Immature natural killer cell (primary cell): ENCODE measurements at regions not wholly inside any gene's neighbourhood (a gene's known extent, or its start where the extent isn't known, plus 50 kb on each side); places are given as distances from the start of the nearest gene placed in this dataset.
"Not testable (repeated sequence)": the region's sequence is repeated elsewhere in the genome, so short reads cannot be mapped to it uniquely, and the experiment has no call there.

Experiments
- DNase-seq, 3 donors: peaks; one replicate each; pipeline ENCODE4 v3.0.0; 2022; ENCODE audit warnings: mixed read lengths in 1 of 3
- H3K27ac Mint-ChIP-seq, 6 donors: one replicate each; pipeline ENCODE4 v1.8.0; 2020; ENCODE audit warnings: mixed read lengths in 6 of 6, mild to moderate bottlenecking in 5 of 6, inconsistent platforms in 4 of 6, moderate library complexity in 3 of 6
- H3K27me3 Mint-ChIP-seq, 3 donors: one replicate each; pipeline ENCODE4 v1.8.0; 2020 to 2021; ENCODE audit warnings: low read depth in 3 of 3, mild to moderate bottlenecking in 3 of 3, mixed read lengths in 3 of 3, moderate library complexity in 3 of 3, inconsistent platforms in 1 of 3
- H3K36me3 Mint-ChIP-seq, 3 donors: one replicate each; pipeline ENCODE4 v1.8.0; 2020; ENCODE audit warnings: mixed read lengths in 3 of 3, inconsistent platforms in 2 of 3, mild to moderate bottlenecking in 2 of 3
- H3K4me1 Mint-ChIP-seq, 2 donors: one replicate each; pipeline ENCODE4 v1.8.0; 2020; ENCODE audit warnings: inconsistent platforms in 2 of 2, mild to moderate bottlenecking in 2 of 2, mixed read lengths in 2 of 2, moderate library complexity in 1 of 2
- H3K4me3 Mint-ChIP-seq, 5 donors: one replicate each; pipeline ENCODE4 v1.8.0; 2020; ENCODE audit warnings: mild to moderate bottlenecking in 5 of 5, mixed read lengths in 5 of 5, inconsistent platforms in 3 of 5, moderate library complexity in 3 of 5
- H3K9me3 Mint-ChIP-seq, 6 donors: one replicate each; pipeline ENCODE4 v1.8.0; 2020; ENCODE audit warnings: mild to moderate bottlenecking in 6 of 6, mixed read lengths in 6 of 6, inconsistent platforms in 4 of 6, moderate library complexity in 3 of 6

- Mint-ChIP-seq H3K9me3 (peaks cover 0 to 8% (median 0%) of the 10 kb centered on the region in 6 donors), H3K4me3 (no peak overlapping the region), H3K27ac (no peak overlapping the region), H3K36me3 (no peaks in the 10 kb centered on the region), H3K4me1 (no peaks in the 10 kb centered on the region), H3K27me3 (no peaks in the 10 kb centered on the region)
- DNase-seq = no peak
Observed at GRCh38 chr10:25831080-25831479, 102.9 kb upstream of the MYO3A start.

GRCh38 chr10:25839683-25840082 lies 94.3 kb upstream of the MYO3A start:
- no peak overlapping the region for H3K27ac Mint-ChIP-seq
- H3K27me3 Mint-ChIP-seq = peaks cover 0 to 4% (median 0%) of the 10 kb centered on the region in 3 donors
- H3K9me3 Mint-ChIP-seq = peaks cover 0 to 7% (median 3%) of the 10 kb centered on the region in 6 donors
- H3K4me1 Mint-ChIP-seq = no peaks in the 10 kb centered on the region
- no peaks in the 10 kb centered on the region for H3K36me3 Mint-ChIP-seq
- H3K4me3 Mint-ChIP-seq = no peak overlapping the region
- no peak for DNase-seq

DNA sequence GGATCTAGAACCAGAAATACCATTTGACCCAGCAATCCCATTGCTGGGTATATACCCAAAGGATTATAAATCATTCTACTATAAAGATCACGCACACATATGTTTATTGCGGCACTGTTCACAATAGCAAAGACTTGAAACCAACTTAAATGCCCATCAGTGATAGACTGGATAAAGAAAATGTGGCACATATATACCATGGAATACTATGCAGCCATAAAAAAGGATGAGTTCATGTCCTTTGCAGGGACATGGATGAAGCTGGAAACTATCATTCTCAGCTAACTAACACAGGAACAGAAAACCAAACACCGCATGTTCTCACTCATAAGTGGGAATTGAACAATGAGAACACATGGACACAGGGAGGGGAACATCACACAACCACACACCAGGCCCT lies 93.2 kb upstream of the MYO3A start:
- H3K4me3 Mint-ChIP-seq, H3K27ac Mint-ChIP-seq, DNase-seq, H3K36me3 Mint-ChIP-seq, H3K9me3 Mint-ChIP-seq, H3K27me3 Mint-ChIP-seq, H3K4me1 Mint-ChIP-seq: not testable (repeated sequence)

GRCh38 chr10:25842146-25842545 lies 91.9 kb upstream of the MYO3A start:
- Mint-ChIP-seq H3K27me3 (peaks cover 0 to 4% (median 0%) of the 10 kb centered on the region in 3 donors), H3K36me3 (no peaks in the 10 kb centered on the region), H3K4me1 (no peaks in the 10 kb centered on the region), H3K27ac (no peak overlapping the region), H3K9me3 (peaks cover 0 to 6% (median under 1%) of the 10 kb centered on the region in 6 donors), H3K4me3 (no peak overlapping the region)
- no peak for DNase-seq

- Mint-ChIP-seq H3K9me3 (peaks cover 0 to 4% (median 0%) of the 10 kb centered on the region in 6 donors), H3K27me3 (peaks cover 0 to 2% (median 0%) of the 10 kb centered on the region in 3 donors), H3K27ac (no peak overlapping the region), H3K4me3 (no peak overlapping the region), H3K36me3 (no peaks in the 10 kb centered on the region), H3K4me1 (no peaks in the 10 kb centered on the region)
- no peak for DNase-seq
Observed at GRCh38 chr10:25843551-25844170, 90.4 kb upstream of the MYO3A start.

DNA sequence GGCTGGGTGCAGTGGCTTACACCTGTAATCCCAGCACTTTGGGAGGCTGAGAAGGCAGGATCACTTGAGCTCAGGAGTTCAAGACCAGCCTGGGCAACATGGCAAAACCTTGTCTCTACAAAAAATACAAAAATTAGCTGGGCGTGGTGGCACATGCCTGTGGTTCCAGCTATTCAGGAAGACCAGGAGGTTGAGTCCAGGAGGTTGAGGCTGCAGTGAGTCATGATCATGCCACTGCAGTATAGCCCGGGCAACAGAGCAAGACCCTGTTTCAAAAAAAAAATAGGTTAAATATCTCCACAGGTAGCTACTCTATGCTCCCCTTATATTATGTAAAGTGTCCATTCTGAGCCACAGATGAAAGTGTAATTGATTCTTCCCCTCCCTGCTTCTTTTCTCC lies 89.3 kb upstream of the MYO3A start:
- H3K4me3 Mint-ChIP-seq, H3K4me1 Mint-ChIP-seq: not testable (repeated sequence)

DNA sequence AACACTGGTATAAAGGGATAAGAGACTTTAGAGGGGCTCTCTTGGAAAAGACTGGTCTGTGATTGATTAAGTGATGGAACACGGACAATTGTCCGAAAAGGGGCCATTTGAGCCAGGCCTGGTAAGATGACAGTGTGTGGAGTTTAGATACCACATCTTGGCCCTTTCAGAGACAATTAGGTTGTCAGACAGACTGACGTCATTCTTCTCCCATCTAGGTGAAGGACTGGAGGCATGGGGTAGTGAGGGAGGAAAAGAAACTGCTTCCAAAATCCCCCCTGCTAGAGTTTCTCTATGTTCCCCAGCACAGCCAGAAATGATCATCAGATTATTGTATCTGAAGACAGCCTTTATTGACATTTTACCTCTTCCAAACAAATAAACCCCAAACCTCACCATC lies 84.8 kb upstream of the MYO3A start:
- Mint-ChIP-seq H3K36me3 (no peaks in the 10 kb centered on the region), H3K4me3 (no peak overlapping the region), H3K27ac (no peak overlapping the region), H3K4me1 (no peaks in the 10 kb centered on the region), H3K9me3 (peaks cover 0 to 4% (median 0%) of the 10 kb centered on the region in 6 donors), H3K27me3 (peaks cover 0 to 2% (median 0%) of the 10 kb centered on the region in 3 donors)
- DNase-seq = no peak

More for the DNA sequence above, 89.3 kb upstream of the MYO3A start:
- not testable (repeated sequence) for H3K9me3 Mint-ChIP-seq, H3K36me3 Mint-ChIP-seq, H3K27ac Mint-ChIP-seq, H3K27me3 Mint-ChIP-seq, DNase-seq

DNA sequence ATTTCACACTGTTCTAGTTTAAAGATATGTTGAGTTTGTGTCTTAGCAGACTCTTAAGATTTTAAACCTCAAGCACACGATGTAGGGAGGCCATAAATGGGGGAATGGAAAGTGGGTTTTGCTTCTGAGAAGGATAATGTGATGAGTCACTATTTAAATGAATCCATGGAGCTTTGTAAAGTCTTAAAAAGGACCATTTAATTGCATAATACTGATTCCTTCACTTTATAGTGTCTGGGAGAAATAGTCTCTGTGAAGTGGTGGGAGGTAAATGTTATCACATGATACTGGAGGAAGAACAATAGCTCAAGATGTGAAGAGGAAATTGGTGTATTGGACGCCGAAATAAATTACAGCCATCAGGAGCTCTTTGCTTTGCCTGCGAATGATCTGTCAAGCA lies 84.0 kb upstream of the MYO3A start:
- peaks cover 0 to 2% (median 0%) of the 10 kb centered on the region in 3 donors for H3K27me3 Mint-ChIP-seq
- H3K4me3 Mint-ChIP-seq = no peak overlapping the region
- peaks cover 0 to 4% (median 0%) of the 10 kb centered on the region in 6 donors for H3K9me3 Mint-ChIP-seq
- no peak for DNase-seq
- H3K36me3 Mint-ChIP-seq = no peaks in the 10 kb centered on the region
- no peak overlapping the region for H3K27ac Mint-ChIP-seq
- H3K4me1 Mint-ChIP-seq = no peaks in the 10 kb centered on the region

- Mint-ChIP-seq H3K27me3 (peaks cover 0 to 2% (median 2%) of the 10 kb centered on the region in 3 donors), H3K4me1 (no peaks in the 10 kb centered on the region), H3K27ac (no peak overlapping the region), H3K36me3 (no peaks in the 10 kb centered on the region), H3K4me3 (no peak overlapping the region), H3K9me3 (peaks cover 0 to 4% (median 0%) of the 10 kb centered on the region in 6 donors)
- DNase-seq = no peak
Observed at GRCh38 chr10:25851548-25851947, 82.5 kb upstream of the MYO3A start.

GRCh38 chr10:25852364-25852941 lies 81.6 kb upstream of the MYO3A start:
- Mint-ChIP-seq H3K4me1 (no peaks in the 10 kb centered on the region), H3K36me3 (no peaks in the 10 kb centered on the region), H3K27me3 (peaks cover 0 to 2% (median 2%) of the 10 kb centered on the region in 3 donors), H3K4me3 (no peak overlapping the region), H3K27ac (no peak overlapping the region), H3K9me3 (peaks cover 0 to 4% (median 0%) of the 10 kb centered on the region in 6 donors)
- no peak for DNase-seq

DNA sequence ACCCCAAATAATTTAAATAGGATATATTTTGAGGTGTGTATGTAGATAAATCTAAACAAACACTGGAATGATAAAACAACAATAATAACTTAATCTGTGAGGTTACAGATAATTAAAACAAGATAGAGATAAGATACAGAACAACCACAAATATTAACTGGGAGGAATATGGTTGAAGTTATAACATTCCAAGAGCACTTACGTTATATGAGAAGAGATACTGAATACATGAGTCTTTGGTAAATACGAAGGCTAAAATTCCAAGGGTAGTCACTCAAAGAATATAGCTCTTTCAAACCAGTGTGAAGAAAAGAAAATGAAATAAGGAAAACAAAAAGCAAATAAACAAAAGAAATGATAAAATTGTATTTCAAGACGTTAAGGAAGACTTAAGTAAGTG lies 76.0 kb upstream of the MYO3A start:
- DNase-seq = no peak
- Mint-ChIP-seq H3K27ac (no peak overlapping the region), H3K27me3 (peaks cover 0 to 2% (median 2%) of the 10 kb centered on the region in 3 donors), H3K36me3 (no peaks in the 10 kb centered on the region), H3K9me3 (no peaks in the 10 kb centered on the region), H3K4me1 (no peaks in the 10 kb centered on the region), H3K4me3 (no peak overlapping the region)

DNA sequence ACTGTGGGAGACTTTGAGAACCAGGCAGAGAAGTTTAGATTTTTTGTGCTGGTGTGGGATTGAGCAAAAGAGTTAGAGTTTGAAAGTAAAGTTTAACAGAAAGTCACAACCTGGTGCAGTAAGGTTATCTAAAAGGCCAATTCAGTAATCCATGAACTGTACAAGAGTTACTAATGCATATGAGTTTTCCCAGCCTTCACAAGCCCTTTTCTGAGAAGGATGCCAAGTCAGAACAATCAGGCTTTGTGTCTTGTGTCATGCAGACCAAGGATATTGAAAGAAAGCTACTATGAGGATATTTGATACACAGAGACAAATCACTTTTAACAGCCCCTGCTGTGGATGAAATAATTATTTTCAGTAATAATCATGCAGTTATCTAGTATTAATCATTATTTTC lies 68.8 kb upstream of the MYO3A start:
- no peak for DNase-seq
- Mint-ChIP-seq H3K4me1 (no peaks in the 10 kb centered on the region), H3K9me3 (peaks cover 0 to 2% (median 0%) of the 10 kb centered on the region in 6 donors), H3K36me3 (no peaks in the 10 kb centered on the region), H3K4me3 (no peak overlapping the region), H3K27ac (no peak overlapping the region), H3K27me3 (peaks cover 0 to 3% (median 1%) of the 10 kb centered on the region in 3 donors)

DNA sequence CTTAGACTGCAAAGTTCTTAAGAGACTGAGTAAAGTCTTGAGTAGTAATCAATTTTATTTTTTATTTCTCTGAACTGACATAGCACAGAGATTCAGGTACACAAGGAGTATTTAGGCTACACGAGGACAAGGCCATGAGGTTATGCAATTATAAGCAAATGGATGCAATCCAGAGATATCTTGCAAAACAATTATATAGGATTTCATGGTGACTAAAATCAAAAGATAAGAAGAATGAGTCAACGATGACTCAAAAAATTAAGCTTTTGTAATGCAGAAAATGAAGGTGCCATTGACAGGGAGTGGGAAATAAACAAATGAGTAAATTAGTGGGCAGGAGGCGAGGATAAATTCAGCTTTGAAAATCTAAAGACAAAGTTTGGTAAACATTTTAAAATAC lies 66.7 kb upstream of the MYO3A start:
- Mint-ChIP-seq H3K4me3 (no peak overlapping the region), H3K36me3 (no peaks in the 10 kb centered on the region), H3K9me3 (peaks cover 0 to 2% (median under 1%) of the 10 kb centered on the region in 6 donors), H3K27ac (no peak overlapping the region), H3K4me1 (no peaks in the 10 kb centered on the region), H3K27me3 (peaks cover 0 to 5% (median 3%) of the 10 kb centered on the region in 3 donors)
- no peak for DNase-seq

- peaks cover 0 to 4% (median 0%) of the 10 kb centered on the region in 3 donors for H3K27me3 Mint-ChIP-seq
- no peaks in the 10 kb centered on the region for H3K4me1 Mint-ChIP-seq
- peaks cover 0 to 1% (median 0%) of the 10 kb centered on the region in 6 donors for H3K9me3 Mint-ChIP-seq
- no peak overlapping the region for H3K4me3 Mint-ChIP-seq
- H3K27ac Mint-ChIP-seq = no peak overlapping the region
- H3K36me3 Mint-ChIP-seq = no peaks in the 10 kb centered on the region
- DNase-seq = no peak
Observed at GRCh38 chr10:25869067-25869591, 64.9 kb upstream of the MYO3A start.
